ENCODE measurements at regions not wholly inside any gene's neighbourhood (a gene's known extent, or its start where the extent isn't known, plus 50 kb on each side); places are given as distances from the start of the nearest gene placed in this dataset.
"Not testable (repeated sequence)": the region's sequence is repeated elsewhere in the genome, so short reads cannot be mapped to it uniquely, and the experiment has no call there.

GRCh38 chr11:23257556-23257955 lies 397.3 kb upstream of the CCDC179 start:
- no peak for DNase-seq

- no peak for DNase-seq
Measured at GRCh38 chr11:23263466-23263865, 403.2 kb upstream of the CCDC179 start.

GRCh38 chr11:23272095-23272494 lies 411.8 kb upstream of the CCDC179 start:
- no peak for DNase-seq

GRCh38 chr11:23278121-23278520 lies 417.8 kb upstream of the CCDC179 start:
- DNase-seq = no peak

- DNase-seq = no peak
Measured at GRCh38 chr11:23280088-23280487, 419.8 kb upstream of the CCDC179 start.

- DNase-seq = no peak
Measured at GRCh38 chr11:23283666-23284065, 423.4 kb upstream of the CCDC179 start.

GRCh38 chr11:23284631-23285030 lies 424.4 kb upstream of the CCDC179 start:
- DNase-seq = no peak

GRCh38 chr11:23288003-23288783 lies 427.9 kb upstream of the CCDC179 start:
- no peak for DNase-seq

GRCh38 chr11:23295241-23295640 lies 435.0 kb upstream of the CCDC179 start:
- no peak for DNase-seq

- DNase-seq = no peak
Measured at GRCh38 chr11:23308041-23308440, 447.8 kb upstream of the CCDC179 start.

- DNase-seq = no peak
Measured at GRCh38 chr11:23310276-23310675, 450.0 kb upstream of the CCDC179 start.

- DNase-seq = no peak
Measured at GRCh38 chr11:23311986-23312940, 452.0 kb upstream of the CCDC179 start.

- DNase-seq = no peak
Measured at GRCh38 chr11:23313001-23313400, 452.7 kb upstream of the CCDC179 start.

GRCh38 chr11:23314162-23314561 lies 453.9 kb upstream of the CCDC179 start:
- DNase-seq = no peak

- DNase-seq = no peak
Measured at GRCh38 chr11:23315286-23315685, 455.0 kb upstream of the CCDC179 start.

- DNase-seq = no peak
Measured at GRCh38 chr11:23317816-23318215, 457.5 kb upstream of the CCDC179 start.

GRCh38 chr11:23318670-23319069 lies 458.4 kb upstream of the CCDC179 start:
- DNase-seq = no peak

GRCh38 chr11:23320131-23320530 lies 459.9 kb upstream of the CCDC179 start:
- no peak for DNase-seq

GRCh38 chr11:23335586-23335985 lies 475.3 kb upstream of the CCDC179 start:
- not testable (repeated sequence) for DNase-seq

GRCh38 chr11:23336961-23337360 lies 476.7 kb upstream of the CCDC179 start:
- DNase-seq = no peak

GRCh38 chr11:23353611-23354010 lies 493.3 kb upstream of the CCDC179 start:
- no peak for DNase-seq

- DNase-seq = no peak
Measured at GRCh38 chr11:23359297-23359696, 499.0 kb upstream of the CCDC179 start.

GRCh38 chr11:23364076-23364475 lies 503.8 kb upstream of the CCDC179 start:
- DNase-seq = no peak

All from CD4-positive, alpha-beta T cell treated with Interleukin-1 beta for 1 hour (primary cell).